Tibial artery (tissue), 4 donors: ENCODE measurements at regions not wholly inside any gene's neighbourhood (a gene's known extent, or its start where the extent isn't known, plus 50 kb on each side); places are given as distances from the start of the nearest gene placed in this dataset.

Experiments used
- DNase-seq, 2 donors: peaks; one replicate each; pipeline ENCODE4 v3.0.0-alpha.2; 2019
- H3K27ac ChIP-seq, 2 donors: fragments of 200-600 bp; sonication (generic) in 1 of 2; 1 replicate in 1 of 2; 2 replicates in 1 of 2; pipeline ENCODE4 v1.5.1; 2018 to 2019; ENCODE audit warnings: mild to moderate bottlenecking in 1 of 2
- H3K27me3 ChIP-seq, 2 donors: fragments of 200-600 bp; sonication (generic) in 1 of 2; one replicate each; pipeline versions ENCODE4 v1.5.1 to v1.6.0; 2016 to 2019
- H3K36me3 ChIP-seq, 3 donors: fragments of 200-600 bp; sonication (generic) in 2 of 3; one replicate each; pipeline ENCODE4 v1.5.1; 2016 to 2019; ENCODE audit warnings: mild to moderate bottlenecking in 2 of 3
- H3K4me1 ChIP-seq, 4 donors: fragments of 200-600 bp; sonication (generic) in 2 of 4; 1 replicate in 3 of 4; 2 replicates in 1 of 4; pipeline ENCODE4 v1.5.1; 2016 to 2019
- H3K4me3 ChIP-seq, 2 donors: fragments of 200-600 bp; sonication (generic) in 1 of 2; 1 replicate in 1 of 2; 2 replicates in 1 of 2; pipeline ENCODE4 v1.5.1; 2018 to 2019; ENCODE audit warnings: mild to moderate bottlenecking in 2 of 2
- H3K9me3 ChIP-seq, 3 donors: fragments of 200-600 bp; sonication (generic) in 1 of 3; one replicate each; pipeline ENCODE4 v1.5.1; 2016 to 2019
- CTCF ChIP-seq, 2 experiments: fragments of 200-600 bp in 1 of 2; fragments of 450-650 bp in 1 of 2; IDR thresholded peaks; one replicate each; pipeline ENCODE4 v1.5.1; 2017 to 2019; ENCODE audit warnings: antibody characterized with exemption in 2 of 2, mild to moderate bottlenecking in 1 of 2, moderate library complexity in 1 of 2
- intact Hi-C: fragments of 100-400 bp; cut with DNase I; formaldehyde crosslinking; loops from one replicate; pipeline ENCODE4 v1.15.0; 2023; ENCODE audit warnings: low total_unique reads

- peaks cover 0 to 50% (median 34%) of the 10 kb centered on the region in 4 donors for H3K4me1 ChIP-seq
- H3K9me3 ChIP-seq, result no peaks in the 10 kb centered on the region
- H3K36me3 ChIP-seq, result no peaks in the 10 kb centered on the region
- DNase-seq, result peak in 1 of 2 donors; percentile 52
- H3K27ac ChIP-seq, result peak overlapping the region; percentile 82 to 87
- intact Hi-C loops, result no loop called here
- no peaks in the 10 kb centered on the region for H3K27me3 ChIP-seq
- TF ChIP-seq CTCF (IDR thresholded peaks at IDR 0.05), result no peak
- no peak overlapping the region for H3K4me3 ChIP-seq
These were observed 269.0 kb downstream of the GADD45G start for GRCh38 chr9:89873801-89874200.

- H3K4me1 ChIP-seq, result peaks cover 0 to 58% (median 42%) of the 10 kb centered on the region in 4 donors
These were observed 269.8 kb downstream of the GADD45G start for GRCh38 chr9:89874351-89875321.

GRCh38 chr9:89877051-89878002 is 272.5 kb downstream of the GADD45G start:
- H3K4me1 ChIP-seq, result peaks cover 0 to 65% (median 48%) of the 10 kb centered on the region in 4 donors
- H3K4me3 ChIP-seq, result no peak overlapping the region
- peak overlapping the region in 1 of 2 donors; percentile 68 for H3K27ac ChIP-seq
- H3K36me3 ChIP-seq, result no peaks in the 10 kb centered on the region
- intact Hi-C loops, result loop anchor here (5.0 kb wide), 1 partner anchor 270 kb away; the partner anchor contains the start of gene GADD45G
- DNase-seq, result peak in 1 of 2 donors; percentile 57
- no peak for TF ChIP-seq CTCF (IDR thresholded peaks at IDR 0.05)
- no peaks in the 10 kb centered on the region for H3K9me3 ChIP-seq
- no peaks in the 10 kb centered on the region for H3K27me3 ChIP-seq

More at GRCh38 chr9:89874351-89875321, 269.8 kb downstream of the GADD45G start:
- DNase-seq, result peak; percentile 60 to 92
- H3K9me3 ChIP-seq, result no peaks in the 10 kb centered on the region
- no peak for TF ChIP-seq CTCF (IDR thresholded peaks at IDR 0.05)
- H3K4me3 ChIP-seq, result no peak overlapping the region
- H3K27me3 ChIP-seq, result no peaks in the 10 kb centered on the region
- intact Hi-C loops, result loop anchor here (5.0 kb wide), 1 partner anchor 267 kb away; the partner anchor contains the start of gene GADD45G
- no peaks in the 10 kb centered on the region for H3K36me3 ChIP-seq
- peak overlapping the region; percentile 82 to 87 for H3K27ac ChIP-seq

GRCh38 chr9:89878003-89878411 is 273.2 kb downstream of the GADD45G start:
- peak in 1 of 2 donors; percentile 54 for DNase-seq
- intact Hi-C loops, result loop anchor here (5.0 kb wide), 1 partner anchor 271 kb away; the partner anchor contains the start of gene GADD45G
- Histone ChIP-seq H3K27ac (peak overlapping the region; percentile 44 to 68), H3K4me1 (peaks cover 0 to 60% (median 48%) of the 10 kb centered on the region in 4 donors), H3K4me3 (no peak overlapping the region), H3K27me3 (no peaks in the 10 kb centered on the region), H3K36me3 (no peaks in the 10 kb centered on the region), H3K9me3 (no peaks in the 10 kb centered on the region)
- TF ChIP-seq CTCF (IDR thresholded peaks at IDR 0.05), result no peak

- peak overlapping the region; percentile 44 to 68 for H3K27ac ChIP-seq
- H3K36me3 ChIP-seq, result no peaks in the 10 kb centered on the region
- no peaks in the 10 kb centered on the region for H3K27me3 ChIP-seq
- no peaks in the 10 kb centered on the region for H3K9me3 ChIP-seq
- DNase-seq, result peak; percentile 66 to 91
- peaks cover 0 to 56% (median 48%) of the 10 kb centered on the region in 4 donors for H3K4me1 ChIP-seq
- H3K4me3 ChIP-seq, result no peak overlapping the region
- intact Hi-C loops, result loop anchor here (5.0 kb wide), 1 partner anchor 271 kb away; the partner anchor contains the start of gene GADD45G
- TF ChIP-seq CTCF (IDR thresholded peaks at IDR 0.05), result no peak
These were observed 273.9 kb downstream of the GADD45G start for GRCh38 chr9:89878687-89879086.
